Activated naive CD8-positive, alpha-beta T cell treated with anti-CD3 and anti-CD28 coated beads, Interleukin-2, amount 50 U/mL, for 24 hours (primary cell): ENCODE measurements at regions not wholly inside any gene's neighbourhood (a gene's known extent, or its start where the extent isn't known, plus 50 kb on each side); places are given as distances from the start of the nearest gene placed in this dataset.

Experiments used
- ATAC-seq: fragments of 150-1000 bp; cut with Tn5 transposase; one replicate; pipeline ENCODE4 v1.10.0; 2021
- DNase-seq: peaks from one replicate; pipeline ENCODE4 v3.0.0; 2021
- H3K27ac Mint-ChIP-seq: one replicate; pipeline ENCODE4 v1.8.0; 2021; ENCODE audit warnings: mild to moderate bottlenecking, mixed read lengths
- H3K27me3 Mint-ChIP-seq: one replicate; pipeline ENCODE4 v1.8.0; 2021; ENCODE audit warnings: mixed read lengths
- H3K36me3 Mint-ChIP-seq: one replicate; pipeline ENCODE4 v1.8.0; 2021; ENCODE audit warnings: low read depth, mixed read lengths
- H3K4me1 Mint-ChIP-seq: one replicate; pipeline ENCODE4 v1.8.0; 2021; ENCODE audit warnings: mixed read lengths
- H3K4me3 Mint-ChIP-seq: one replicate; pipeline ENCODE4 v1.8.0; 2021; ENCODE audit warnings: mild to moderate bottlenecking, moderate library complexity, mixed read lengths
- H3K9me3 Mint-ChIP-seq: one replicate; pipeline ENCODE4 v1.8.0; 2021; ENCODE audit warnings: mixed read lengths

DNA sequence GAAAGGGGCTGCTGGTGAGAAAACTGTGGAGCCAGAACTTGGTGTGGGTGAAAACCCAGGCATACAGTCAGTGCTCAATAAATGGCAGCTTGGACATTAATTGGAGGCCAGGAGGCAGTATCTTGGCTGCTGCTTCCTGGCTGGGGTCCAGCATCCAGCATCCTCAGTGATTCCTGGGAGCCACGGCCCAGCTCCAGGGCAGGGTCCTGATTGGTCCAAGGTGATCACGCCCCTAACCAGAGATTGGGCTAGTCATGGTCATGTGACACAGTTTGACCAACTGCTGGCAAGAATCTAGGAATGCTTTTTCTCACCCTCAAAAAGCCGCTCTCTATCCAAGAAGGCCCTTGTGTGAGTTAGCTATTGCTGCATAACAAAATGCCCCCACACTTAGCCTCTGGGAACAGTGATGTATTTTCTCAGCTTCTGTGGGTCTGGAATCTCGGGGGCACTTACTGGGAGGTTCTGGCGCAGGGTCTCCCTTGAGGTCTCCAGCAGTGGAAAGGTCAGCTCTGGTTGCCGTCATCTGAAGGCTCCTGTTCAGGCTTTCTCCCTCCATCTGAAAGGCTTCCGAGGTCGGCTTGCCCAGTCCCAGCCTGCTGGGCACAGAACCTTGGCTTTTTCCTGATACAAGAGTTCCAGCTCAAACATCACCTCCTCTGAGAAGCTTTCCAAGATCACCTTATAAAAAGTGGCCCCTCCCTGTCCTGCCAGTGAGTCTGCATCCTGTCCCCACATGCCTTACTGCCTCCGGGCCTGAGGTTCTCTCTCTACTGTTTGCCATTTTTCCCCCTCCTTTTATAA lies 119.2 kb upstream of the NCOR2 start:
- Mint-ChIP-seq H3K27me3 (peaks cover 9% of the 10 kb centered on the region), H3K36me3 (no peaks in the 10 kb centered on the region), H3K27ac (peak overlapping the region; percentile 6), H3K4me3 (no peak overlapping the region), H3K4me1 (peaks cover 55% of the 10 kb centered on the region), H3K9me3 (no peaks in the 10 kb centered on the region)
- no peak for ATAC-seq
- no peak for DNase-seq

DNA sequence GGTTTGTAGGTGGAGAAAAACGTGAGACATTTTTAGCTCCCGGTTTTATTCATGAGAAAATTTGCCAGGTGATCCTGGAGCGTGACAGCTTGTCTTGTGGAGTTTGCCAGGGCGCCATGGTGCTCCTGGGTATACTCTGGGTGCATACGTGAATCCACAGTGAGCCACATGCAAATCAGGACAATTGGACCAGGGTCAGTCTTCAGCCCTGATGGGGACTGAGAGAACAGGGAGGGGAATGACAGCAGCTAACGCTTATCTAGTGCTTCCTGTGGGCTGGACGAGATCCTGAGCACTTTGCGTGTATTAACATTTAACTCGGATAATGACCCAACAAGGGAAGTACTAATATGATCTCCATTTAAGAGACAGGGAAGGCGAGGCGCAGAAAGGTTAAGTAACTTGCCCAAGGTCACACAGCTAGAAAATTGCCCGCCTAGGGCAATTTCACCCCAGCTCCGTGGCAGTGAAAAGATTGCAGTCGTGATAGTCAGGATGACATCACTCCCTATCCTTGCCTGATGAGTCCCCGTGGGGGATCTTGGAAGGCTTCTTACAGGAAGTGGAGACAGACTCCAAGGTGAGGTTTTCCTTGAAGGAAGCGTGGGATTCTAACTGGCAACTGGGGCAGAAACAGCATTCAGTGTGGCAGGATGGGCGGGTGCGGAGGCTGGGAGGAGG lies 118.4 kb upstream of the NCOR2 start:
- no peak overlapping the region for H3K4me3 Mint-ChIP-seq
- DNase-seq (no peak), ATAC-seq (no peak)
- H3K36me3 Mint-ChIP-seq = no peaks in the 10 kb centered on the region
- H3K4me1 Mint-ChIP-seq = peaks cover 60% of the 10 kb centered on the region
- no peak overlapping the region for H3K27ac Mint-ChIP-seq
- no peaks in the 10 kb centered on the region for H3K9me3 Mint-ChIP-seq
- H3K27me3 Mint-ChIP-seq = peaks cover 9% of the 10 kb centered on the region

DNA sequence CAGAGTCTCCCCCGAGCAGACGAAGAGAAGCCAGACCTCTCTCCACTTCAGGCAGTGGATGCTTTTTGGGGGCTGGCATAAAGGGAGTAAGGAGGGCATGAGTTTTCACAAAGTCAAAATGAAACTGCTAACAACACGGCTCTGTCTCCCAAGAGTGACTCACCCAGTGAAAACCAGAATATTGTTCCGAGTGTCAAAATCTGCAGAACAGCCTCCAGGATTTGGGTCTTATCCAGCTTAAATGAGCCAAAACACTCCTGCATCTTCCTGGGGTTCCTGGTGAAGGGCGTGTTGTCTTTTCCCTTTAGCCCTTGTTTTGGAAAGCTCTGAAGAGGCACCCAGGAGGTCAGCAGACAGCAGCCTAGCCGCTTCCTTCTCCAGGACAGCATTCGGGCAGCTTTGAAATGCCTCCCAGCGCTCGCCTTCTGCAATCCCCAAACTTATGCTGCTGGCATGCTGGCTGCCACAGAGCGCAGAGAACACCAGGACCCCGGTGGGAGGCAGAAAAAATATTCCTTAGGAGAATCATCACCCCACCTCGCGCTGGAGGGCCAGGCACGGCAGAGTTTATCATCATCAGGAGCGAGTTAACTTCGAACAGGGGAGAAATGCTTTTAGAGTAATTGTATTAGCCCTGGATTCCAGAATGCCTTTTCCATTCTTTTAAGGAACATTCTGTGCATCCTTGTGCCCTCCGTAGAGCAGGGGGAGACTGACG lies 117.7 kb upstream of the NCOR2 start:
- no peaks in the 10 kb centered on the region for H3K36me3 Mint-ChIP-seq
- H3K27ac Mint-ChIP-seq = no peak overlapping the region
- ATAC-seq (peak; percentile 84), DNase-seq (peak; percentile 17)
- H3K9me3 Mint-ChIP-seq = no peaks in the 10 kb centered on the region
- H3K27me3 Mint-ChIP-seq = peaks cover 9% of the 10 kb centered on the region
- H3K4me1 Mint-ChIP-seq = peaks cover 60% of the 10 kb centered on the region
- H3K4me3 Mint-ChIP-seq = no peak overlapping the region

DNA sequence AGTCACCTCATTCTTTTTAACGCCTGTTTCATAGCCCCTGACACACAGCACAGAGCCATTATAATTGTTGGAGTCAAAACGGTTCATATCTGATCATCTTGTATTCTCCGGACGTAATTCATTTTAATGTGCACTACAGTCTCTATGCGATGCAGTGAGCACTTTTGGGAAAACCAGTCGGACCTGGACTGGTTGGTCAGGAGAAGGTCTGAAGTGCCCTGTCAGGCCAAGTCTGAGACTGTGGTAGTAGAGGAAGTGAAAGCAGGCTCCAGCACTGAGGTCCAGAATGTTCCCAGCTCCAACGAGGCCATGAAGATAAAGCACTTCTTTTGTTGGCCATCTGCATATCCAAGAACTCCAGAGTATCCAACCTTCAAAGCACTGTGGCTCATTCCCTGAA lies 117.1 kb upstream of the NCOR2 start:
- Mint-ChIP-seq H3K36me3 (no peaks in the 10 kb centered on the region), H3K27me3 (peaks cover 9% of the 10 kb centered on the region), H3K4me3 (no peak overlapping the region), H3K9me3 (no peaks in the 10 kb centered on the region), H3K4me1 (peaks cover 60% of the 10 kb centered on the region), H3K27ac (no peak overlapping the region)
- DNase-seq (no peak), ATAC-seq (no peak)

DNA sequence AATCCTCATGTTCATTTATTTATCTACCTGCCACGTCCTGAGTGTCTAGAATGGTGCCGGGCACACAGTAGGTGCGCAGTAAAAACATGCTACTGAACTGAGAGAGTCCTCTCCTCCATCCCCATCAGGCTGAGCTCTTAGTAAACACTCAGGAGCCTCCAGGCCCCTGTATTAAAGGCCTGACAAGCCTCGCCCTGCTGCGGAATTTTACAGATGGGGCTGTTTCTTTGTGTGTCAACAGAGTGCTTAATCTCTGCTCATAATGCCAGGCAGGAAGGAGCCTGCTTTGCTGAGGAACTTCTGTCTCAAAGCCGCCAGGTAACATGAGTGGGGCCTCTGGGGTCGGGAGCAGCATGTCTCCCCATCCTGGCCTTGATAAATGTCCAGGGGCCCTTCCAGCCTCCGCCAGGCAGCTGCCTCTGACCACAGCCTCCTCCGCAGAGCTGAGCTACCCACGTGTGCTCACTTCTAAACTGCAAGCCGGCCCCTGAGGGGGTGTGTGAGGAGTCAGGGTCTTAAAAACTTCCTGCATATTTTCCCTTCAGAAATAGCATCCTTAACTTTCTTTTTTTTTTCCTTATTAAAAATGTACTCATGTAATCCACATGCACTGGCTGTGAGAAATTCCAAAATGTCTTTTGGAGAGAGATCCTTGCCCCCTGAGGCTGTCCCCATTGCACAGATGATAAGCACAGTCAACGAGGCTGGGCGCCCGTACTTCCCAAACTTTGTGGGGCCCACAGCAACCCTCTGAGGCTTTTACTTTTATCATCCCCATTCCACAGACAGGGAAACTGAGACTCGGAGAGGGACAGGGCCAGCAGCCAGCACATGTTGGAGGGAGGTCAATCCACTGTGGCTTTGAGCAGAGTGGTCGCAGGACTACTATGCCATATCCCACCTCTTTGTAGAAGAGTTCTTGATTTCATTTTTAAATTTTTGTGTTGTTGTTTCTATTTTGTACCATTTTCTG lies 116.0 kb upstream of the NCOR2 start:
- peaks cover 59% of the 10 kb centered on the region for H3K4me1 Mint-ChIP-seq
- H3K4me3 Mint-ChIP-seq = no peak overlapping the region
- H3K36me3 Mint-ChIP-seq = no peaks in the 10 kb centered on the region
- H3K27me3 Mint-ChIP-seq = peaks cover 7% of the 10 kb centered on the region
- H3K27ac Mint-ChIP-seq = no peak overlapping the region
- ATAC-seq (no peak), DNase-seq (no peak)
- H3K9me3 Mint-ChIP-seq = no peaks in the 10 kb centered on the region

DNA sequence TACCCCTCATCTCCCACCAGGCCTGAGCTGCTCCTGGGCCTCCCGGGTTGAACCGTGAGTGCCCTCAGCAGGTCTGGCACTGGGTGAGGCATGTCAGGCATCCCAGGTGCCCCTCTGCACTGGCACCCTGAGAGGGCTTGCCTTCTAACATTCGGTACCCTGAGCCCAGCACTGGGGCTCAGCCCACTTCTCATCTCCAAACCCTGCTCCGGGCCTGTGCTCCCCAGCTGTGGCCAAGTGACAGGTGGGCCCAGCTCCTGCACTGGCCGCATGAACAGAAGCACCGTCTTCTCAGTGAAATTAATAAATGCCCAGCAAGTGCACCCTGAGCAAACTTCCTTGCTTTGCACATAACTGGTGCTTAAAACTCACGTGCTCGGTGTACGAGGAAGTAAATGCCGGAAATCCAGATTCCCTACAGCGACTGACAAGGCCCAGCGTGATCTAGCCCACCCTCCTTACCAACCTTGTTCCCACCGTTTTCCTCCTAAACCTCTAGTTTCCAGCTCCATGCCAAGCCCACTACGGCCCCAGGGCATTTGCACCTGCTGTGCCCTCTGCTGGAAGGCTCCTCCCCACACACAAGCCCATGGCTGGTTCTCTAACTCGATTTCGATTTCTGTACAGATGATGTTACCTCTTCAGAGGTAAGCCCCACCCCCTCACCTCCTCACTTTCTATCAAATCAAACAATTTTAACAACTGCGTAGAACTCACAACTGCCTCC lies 115.2 kb upstream of the NCOR2 start:
- no peak overlapping the region for H3K27ac Mint-ChIP-seq
- peaks cover 7% of the 10 kb centered on the region for H3K27me3 Mint-ChIP-seq
- no peak overlapping the region for H3K4me3 Mint-ChIP-seq
- no peaks in the 10 kb centered on the region for H3K9me3 Mint-ChIP-seq
- no peaks in the 10 kb centered on the region for H3K36me3 Mint-ChIP-seq
- ATAC-seq (no peak), DNase-seq (no peak)
- peaks cover 51% of the 10 kb centered on the region for H3K4me1 Mint-ChIP-seq

DNA sequence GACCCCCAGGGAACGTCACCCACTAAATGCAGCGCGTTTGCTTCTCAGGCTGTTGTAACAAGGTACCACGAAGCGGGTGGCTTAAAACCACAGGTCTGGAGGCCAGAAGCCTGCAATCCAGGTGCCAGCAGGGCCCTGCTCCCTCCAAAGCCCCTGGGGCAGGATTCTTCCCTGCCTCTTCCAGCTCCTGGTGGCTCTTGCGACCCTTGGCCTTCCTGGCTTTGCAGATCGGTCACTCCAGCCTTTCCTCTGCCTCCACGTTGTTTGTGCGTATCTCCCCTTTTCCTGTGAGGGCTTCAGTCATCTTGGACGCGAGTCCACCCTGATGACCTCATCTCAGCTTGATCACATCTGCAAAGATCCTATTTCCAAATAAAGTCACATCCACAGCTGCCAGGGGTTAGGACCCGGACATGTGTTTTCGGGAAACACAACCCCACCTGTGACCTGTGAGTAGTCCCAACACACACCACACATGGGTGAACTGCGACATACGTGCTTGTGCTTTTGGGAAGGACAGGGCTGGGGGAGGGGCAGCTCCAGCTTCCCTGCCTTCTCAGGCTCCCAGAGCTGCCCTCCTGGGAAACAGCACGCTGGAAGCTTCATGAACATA lies 114.5 kb upstream of the NCOR2 start:
- H3K4me3 Mint-ChIP-seq = no peak overlapping the region
- H3K4me1 Mint-ChIP-seq = peaks cover 44% of the 10 kb centered on the region
- peaks cover 7% of the 10 kb centered on the region for H3K27me3 Mint-ChIP-seq
- no peaks in the 10 kb centered on the region for H3K9me3 Mint-ChIP-seq
- DNase-seq (no peak), ATAC-seq (no peak)
- no peak overlapping the region for H3K27ac Mint-ChIP-seq
- no peaks in the 10 kb centered on the region for H3K36me3 Mint-ChIP-seq

DNA sequence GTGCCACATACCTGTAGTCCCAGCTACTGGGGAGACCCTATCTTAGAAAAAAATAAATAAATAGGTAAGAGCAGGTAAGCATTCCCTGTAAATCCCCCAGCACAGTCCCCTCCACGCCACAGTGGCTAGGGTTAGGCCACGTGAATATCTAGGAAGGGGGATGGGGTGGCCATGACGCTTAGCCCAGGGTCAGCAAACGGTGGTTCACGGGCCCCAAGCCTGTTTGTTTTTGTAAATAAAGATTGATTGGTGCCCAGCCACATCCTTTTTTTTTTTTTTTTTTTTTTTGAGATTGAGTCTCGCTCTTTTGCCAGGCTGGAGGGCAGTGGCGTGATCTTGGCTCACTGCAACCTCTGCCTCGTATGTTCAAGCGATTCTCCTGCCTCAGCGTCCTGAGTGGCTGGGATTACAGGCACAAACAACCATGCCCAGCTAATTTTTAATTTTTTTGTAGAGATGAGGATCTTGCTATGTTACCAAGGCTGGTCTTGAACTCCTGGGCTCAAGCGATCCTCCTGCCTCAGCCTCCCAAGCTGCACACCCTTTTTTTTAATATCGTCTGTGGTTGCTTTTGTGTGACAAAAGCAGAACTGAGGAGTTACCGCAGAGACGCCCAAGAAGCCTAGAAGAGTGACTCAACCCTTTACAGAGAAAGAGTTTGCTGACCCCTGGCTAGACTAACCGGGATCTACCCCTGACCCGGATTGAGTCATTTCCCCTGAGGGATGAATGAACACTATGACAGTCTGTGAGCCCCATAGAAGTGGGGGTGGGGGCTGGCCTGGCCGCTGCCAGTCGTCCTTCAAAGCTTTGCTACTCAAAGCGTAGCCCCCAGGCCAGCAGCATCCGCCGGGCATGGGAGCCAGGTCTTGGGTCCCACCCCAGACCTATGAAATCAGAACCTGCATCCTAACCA lies 113.7 kb upstream of the NCOR2 start:
- Mint-ChIP-seq H3K9me3 (no peaks in the 10 kb centered on the region), H3K4me1 (peaks cover 43% of the 10 kb centered on the region), H3K27ac (no peak overlapping the region), H3K36me3 (no peaks in the 10 kb centered on the region), H3K4me3 (no peak overlapping the region), H3K27me3 (peaks cover 7% of the 10 kb centered on the region)
- ATAC-seq = peak; percentile 85
- peak; percentile 37 for DNase-seq

DNA sequence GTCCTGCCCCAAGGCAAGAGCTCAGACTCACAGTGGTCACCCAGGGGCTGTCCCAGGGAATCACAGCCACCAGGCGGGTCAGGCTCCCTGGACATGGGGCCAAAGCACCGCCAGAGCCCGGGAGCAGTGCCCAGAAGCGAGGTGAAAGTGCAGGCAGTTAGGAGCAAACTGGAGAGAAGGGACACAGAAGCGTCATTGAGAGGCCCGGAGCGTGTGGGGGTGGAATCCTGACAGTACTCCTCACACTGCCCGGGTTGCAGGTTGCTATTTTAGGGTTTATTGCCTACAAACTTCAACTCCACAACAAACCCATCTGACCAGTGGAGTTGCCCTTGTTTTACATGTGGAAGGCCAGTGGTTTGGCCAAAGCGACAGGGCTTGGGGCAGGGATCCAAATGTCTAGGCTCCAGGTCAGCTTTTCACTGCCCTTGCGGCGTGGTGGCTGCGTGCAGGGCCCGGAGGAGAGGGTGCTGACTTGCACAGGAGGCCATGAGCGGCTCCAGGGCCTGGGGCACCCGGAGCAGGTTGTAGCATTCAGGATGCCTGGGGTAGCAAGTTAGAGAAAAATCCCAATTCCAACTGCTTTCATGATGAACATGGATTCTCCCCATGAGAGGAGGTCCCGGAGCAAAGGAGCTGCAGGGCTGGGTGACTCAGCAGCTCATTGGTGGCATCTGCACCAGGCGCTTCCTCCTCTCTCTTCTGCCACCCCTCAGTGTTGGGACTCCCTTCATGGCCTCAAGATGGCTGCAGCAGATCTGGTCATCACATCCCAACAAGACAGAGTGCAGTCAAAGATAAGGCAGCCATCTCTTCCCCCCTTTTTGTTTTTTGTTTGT lies 112.3 kb upstream of the NCOR2 start:
- ATAC-seq (no peak), DNase-seq (no peak)
- H3K9me3 Mint-ChIP-seq = no peaks in the 10 kb centered on the region
- H3K27ac Mint-ChIP-seq = no peak overlapping the region
- peaks cover 29% of the 10 kb centered on the region for H3K4me1 Mint-ChIP-seq
- no peaks in the 10 kb centered on the region for H3K36me3 Mint-ChIP-seq
- H3K27me3 Mint-ChIP-seq = peaks cover 1% of the 10 kb centered on the region
- H3K4me3 Mint-ChIP-seq = no peak overlapping the region

DNA sequence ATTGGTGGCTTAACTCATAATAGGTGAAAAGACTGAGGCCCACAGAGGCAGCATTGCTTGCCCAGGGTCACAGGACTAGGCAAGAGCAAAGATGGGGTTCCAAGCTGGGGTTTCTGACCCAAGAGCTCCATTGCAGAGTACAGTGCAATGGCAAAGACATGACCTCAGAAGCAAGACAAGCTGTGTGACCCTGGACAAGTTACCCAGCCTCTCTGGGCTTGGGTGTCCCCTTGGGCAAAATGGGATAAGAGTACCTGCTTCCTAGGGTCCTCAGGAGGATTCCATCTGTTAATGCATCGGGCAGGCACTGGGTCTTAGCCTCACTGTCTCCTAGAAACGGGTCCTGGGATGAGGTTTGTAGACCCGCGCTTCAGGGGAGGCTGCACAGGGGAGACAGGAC lies 111.6 kb upstream of the NCOR2 start:
- DNase-seq (no peak), ATAC-seq (no peak)
- H3K9me3 Mint-ChIP-seq = no peaks in the 10 kb centered on the region
- peaks cover 1% of the 10 kb centered on the region for H3K27me3 Mint-ChIP-seq
- H3K4me1 Mint-ChIP-seq = peaks cover 22% of the 10 kb centered on the region
- H3K4me3 Mint-ChIP-seq = no peak overlapping the region
- no peak overlapping the region for H3K27ac Mint-ChIP-seq
- H3K36me3 Mint-ChIP-seq = no peaks in the 10 kb centered on the region

DNA sequence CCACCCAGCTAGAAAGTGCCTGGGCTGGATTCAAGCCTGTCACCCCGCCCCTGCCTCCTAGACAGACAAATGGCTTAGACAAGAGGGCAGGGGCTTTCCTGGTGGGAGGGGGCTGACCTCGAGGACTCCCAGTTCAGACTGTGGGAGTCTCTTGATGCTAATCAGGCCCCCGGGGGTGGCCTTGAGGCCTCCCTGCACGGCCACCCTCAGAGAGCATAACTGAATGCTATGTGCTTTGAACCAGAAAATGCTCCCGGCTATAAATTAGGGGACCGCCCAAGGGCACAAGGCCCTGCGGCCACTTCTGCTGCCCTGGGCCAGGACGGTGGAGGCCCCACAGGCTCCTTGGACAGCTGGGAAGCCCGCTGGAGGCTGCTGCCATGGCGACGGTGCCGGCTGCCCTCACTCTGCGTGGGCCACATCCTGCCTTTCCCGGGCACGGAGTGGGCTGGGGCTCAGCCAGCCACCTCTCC lies 111.0 kb upstream of the NCOR2 start:
- Mint-ChIP-seq H3K4me1 (peaks cover 16% of the 10 kb centered on the region), H3K36me3 (no peaks in the 10 kb centered on the region), H3K27ac (no peak overlapping the region), H3K4me3 (no peak overlapping the region), H3K27me3 (peaks cover 1% of the 10 kb centered on the region), H3K9me3 (no peaks in the 10 kb centered on the region)
- DNase-seq (no peak), ATAC-seq (no peak)
